GM19351 (cell line): ENCODE measurements at regions not wholly inside any gene's neighbourhood (a gene's known extent, or its start where the extent isn't known, plus 50 kb on each side); places are given as distances from the start of the nearest gene placed in this dataset.
"Not testable (repeated sequence)": the region's sequence is repeated elsewhere in the genome, so short reads cannot be mapped to it uniquely, and the experiment has no call there.

Experiments
- ATAC-seq: cut with Tn5 transposase; IDR thresholded peaks from one replicate; pipeline ENCODE4 v1.9.1; 2021; ENCODE audit warnings: mild to moderate bottlenecking, moderate library complexity; ENCODE audit not compliant: unreplicated experiment

DNA sequence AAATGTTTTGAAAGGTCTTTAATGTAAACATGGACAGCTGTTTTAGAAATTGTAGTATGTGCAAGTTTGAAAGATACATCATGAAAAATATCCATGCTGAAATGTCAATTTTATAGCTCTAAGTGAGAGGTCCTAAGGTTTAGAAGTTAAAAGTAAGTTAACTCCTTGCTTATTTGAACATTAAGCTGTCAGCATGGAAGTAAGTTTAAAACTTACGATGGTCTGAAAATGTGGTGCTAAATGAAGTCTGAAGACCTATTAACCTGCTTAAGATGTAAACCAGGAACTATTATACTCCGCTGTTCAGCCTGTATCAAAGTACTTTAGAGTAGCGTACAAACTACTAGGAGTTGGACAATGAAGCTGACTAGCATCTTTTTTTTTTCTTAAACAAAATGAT is 1082.4 kb downstream of the TMTC2 start:
- no peak for ATAC-seq

DNA sequence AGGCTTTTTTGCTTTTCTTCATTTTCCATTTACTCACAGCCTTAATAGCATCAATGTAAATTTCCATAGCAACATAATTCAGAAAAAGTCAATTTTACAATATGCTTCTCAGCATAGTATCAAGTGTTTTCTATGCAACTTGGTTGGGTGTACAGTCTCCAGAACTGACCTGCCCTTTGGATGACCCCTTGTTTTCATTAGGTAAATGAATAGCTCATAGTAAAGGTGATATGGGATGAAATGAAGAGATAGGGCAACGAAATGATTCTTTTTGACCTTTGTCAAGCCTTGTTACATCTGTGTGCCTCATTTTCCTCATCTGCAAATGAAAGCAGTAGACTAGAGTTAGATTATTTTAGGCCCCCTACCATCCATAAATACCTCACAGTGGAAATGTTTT is 1081.0 kb downstream of the TMTC2 start:
- ATAC-seq = no peak

DNA sequence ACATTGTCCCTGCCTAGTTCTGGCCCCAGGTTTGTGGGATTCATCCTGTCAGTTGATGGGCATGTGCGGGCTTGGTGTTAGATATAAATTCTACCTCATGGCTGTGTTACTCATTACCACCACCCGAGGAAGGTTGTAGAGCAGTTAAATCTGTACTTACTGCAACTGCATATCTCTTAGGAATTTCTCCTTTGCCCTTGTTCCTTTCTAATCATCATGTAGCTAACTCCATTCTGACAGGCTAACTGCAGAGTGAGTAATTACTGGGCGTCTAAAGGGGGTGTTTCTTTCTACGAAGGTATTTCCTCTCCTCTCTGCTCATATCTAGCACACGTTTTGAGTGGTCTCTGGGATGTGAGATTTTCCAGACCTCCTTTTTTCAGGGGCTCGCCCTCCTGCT is 1076.7 kb downstream of the TMTC2 start:
- ATAC-seq = no peak

DNA sequence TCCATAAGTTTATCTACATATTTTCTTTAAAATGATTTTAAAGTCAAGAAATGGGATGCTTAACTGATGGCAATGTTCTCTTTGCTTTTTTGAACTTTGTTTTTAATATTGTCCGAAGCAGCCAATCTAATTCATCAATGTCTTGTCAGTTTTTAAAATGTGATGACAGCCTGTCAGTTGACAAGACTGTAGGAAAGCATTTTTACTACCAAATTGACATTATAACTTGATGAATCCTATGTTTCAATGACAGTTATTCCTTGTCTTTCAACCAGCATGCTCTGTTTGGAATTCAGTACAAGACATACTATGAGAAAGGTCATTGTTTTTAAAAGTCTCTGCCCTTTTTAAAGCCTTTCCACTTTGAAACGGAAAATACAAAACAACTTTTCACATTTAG is 1073.2 kb downstream of the TMTC2 start:
- ATAC-seq = no peak

DNA sequence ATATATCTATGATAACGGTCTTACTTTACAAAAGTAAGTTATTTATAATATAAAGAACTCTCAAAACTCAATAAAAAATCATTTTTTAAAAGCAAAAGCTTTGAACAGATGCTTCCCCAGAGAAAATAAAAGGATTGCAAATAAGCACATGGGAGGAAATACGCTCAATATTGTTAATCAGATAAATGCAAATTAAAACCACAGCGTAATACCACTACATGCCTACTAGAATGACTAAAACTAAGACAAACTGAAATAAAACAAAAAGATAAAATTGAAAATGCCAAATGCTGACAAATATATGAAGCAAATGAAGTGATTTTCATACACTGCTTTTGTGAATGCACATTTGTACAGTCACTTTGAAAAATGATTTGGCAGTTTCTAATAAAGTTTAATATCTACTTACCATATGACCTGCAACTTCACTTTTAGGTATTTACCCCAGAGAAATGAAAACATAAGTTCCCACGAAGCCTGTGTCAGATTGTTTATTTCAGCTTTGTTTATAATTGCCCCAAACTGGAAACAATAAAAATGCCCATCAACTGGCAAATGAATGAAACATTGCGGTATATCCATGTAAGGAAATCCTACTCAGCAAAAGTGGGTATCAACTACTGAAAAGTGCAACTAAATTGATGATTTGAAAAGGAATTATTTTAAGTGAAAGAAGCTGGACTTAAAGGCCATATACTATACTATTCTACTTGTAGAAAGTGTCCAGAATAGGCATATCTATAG is 1072.4 kb downstream of the TMTC2 start:
- ATAC-seq = no peak

DNA sequence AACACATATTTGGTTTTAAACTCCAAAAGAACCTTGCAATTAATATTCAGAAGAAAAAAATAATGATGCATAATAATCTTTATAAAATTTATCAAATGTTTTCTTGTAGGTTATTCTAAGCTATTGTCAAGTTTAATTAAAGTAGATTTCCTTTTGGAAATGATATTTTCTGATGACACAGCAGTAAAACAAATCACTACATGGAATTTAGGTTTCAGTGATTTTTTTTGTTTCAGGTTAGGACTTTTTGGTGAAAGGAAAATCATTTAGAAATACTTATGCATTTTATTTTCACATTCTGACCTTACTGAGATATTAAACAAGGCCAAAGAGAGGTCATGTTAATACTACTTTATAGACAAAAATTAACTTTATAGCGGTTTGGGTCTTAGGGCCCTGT is 1067.2 kb downstream of the TMTC2 start:
- no peak for ATAC-seq

DNA sequence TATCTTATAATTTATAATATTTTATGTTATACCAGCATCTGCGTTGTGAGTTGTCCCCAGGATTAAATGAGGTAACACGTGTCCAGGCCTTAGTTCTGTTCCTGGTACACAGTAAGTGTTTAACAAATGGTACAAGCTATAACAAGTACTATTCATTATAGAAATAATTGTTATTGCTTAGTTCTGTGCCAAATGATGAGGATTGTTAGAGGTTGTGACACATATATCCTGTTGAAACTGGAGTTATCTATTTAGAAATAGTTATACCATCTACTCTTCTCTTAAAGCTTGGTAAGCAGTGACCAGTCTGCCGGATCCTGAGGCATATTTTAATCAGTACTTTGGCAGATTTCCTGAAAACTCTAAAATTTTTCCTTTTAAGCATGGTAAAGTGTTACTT is 1066.5 kb downstream of the TMTC2 start:
- ATAC-seq = no peak

DNA sequence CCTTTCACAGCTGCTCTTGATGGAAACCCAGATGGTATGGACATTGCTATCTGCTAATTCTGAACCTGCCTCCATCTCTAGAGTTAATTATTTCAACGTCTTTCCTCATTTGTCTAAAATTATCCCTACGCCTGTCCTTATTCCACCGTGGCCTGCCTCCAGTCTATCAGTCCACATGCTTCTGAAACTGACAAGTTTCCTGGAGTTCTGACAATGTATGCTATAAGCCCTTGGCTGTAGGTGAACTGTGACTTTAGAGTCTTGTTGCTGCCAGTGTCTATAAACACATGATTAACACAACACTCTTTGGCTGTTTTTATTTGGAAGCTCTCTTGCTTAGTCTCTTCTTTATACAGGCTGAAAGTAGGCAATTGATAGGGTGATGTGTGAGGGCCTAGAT is 1052.9 kb downstream of the TMTC2 start:
- no peak for ATAC-seq

DNA sequence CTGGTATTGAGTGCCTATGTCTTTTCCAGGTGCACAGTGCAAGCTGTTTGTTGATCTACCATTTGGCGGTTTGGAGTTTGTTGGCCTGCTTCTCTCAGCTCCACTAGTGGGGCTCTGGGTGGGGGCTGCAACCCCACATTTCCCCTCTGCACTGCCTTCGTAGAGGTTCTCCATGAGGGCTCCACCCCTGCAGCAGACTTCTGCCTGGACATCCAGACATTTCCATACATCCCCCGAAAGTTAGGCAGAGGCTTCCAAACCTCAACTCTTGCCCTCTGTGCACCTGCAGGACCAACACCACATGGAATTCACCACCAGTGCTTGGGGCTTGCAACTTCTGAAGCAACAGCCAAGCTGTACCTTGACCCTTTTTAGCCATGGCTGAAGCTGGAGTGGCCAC is 1024.1 kb downstream of the TMTC2 start:
- no peak for ATAC-seq

DNA sequence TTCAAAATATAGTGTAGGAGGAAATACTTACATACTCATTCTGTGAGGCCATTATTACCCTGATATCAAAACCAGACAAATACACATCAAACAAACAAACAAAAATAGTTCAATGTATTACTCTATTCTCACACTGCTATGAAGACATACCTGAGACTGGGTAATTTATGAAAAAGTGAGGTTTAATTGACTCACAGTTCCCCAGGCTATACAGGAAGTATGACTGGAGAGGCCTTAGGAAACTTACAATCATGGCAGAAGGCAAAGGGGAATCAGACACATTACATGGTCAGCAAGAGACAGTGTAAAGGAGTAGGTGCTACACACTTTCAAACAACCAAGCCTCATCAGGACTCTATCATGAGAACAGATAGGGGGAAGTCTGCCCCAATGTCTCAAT is 1023.2 kb downstream of the TMTC2 start:
- no peak for ATAC-seq

DNA sequence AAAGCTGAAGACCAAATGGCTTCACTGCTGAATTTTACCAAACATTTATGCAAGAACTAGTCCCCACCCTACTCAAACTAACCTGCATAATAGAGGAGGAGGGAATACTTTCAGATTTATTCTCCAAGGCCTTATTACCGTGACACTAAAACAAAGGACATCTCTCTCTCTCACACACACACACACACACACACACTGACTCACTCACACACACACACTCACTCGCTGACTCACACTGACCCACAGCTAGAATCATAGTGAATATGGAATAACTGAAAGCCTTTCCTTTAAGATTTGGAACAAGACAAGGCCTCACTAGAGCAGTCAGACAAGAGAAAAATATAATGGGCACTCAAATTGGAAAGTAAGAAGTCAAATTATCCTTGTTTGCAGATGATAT is 1014.1 kb downstream of the TMTC2 start:
- no peak for ATAC-seq

DNA sequence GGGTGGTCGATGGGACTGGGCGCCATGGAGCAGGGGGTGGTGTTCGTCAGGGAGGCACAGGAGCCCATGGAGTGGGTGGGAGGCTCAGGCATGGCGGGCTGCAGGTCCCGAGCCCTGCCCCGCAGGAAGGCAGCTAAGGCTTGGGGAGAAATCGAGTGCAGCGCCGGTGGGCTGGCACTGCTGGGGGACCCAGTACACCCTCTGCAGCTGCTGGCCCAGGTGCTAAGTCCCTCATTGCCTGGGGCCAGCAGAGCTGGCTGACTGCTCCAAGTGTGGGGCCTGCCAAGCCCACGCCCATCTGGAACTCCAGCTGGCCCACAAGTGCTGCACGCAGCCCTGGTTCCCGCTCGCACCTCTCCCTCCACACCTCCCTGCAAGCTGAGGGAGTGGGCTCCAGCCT is 1009.6 kb downstream of the TMTC2 start:
- ATAC-seq = not testable (repeated sequence)

DNA sequence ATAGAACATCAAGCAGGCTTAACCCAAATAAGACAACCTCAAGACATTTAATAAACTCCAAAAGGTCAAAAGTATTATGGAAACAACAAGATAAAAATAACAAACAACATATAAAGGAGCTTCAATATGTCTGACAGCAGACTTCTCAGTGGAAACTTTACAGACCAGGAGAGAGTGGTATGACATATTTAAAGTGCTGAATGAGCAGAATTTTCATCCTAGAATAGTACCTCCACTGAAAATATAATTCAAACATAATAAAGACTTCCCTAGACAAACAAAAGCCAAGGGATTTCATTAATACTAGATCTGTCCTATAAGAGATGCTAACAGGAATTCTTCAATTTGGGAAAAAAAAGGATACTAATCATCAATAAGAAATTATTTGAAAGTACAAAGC is 1005.0 kb downstream of the TMTC2 start:
- ATAC-seq = no peak

DNA sequence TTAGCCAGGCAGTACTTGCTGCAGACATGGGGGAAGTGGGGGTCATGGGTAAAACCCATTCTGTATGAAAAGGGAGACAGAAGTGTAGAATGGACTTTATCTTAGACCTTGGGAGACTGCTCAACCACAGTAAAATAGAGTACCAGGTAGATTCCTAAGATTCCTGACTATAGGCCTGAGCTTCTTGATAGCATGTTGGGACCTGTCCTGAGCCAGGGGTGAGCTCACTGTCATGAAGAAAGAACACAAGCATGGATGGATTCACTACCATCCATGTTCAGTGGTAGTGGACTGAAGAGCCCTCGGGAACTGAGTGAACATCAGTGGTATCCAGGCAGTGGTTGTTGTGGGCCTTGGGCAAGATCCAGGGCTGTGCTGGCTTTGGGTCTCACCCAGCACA is 1003.8 kb downstream of the TMTC2 start:
- no peak for ATAC-seq

DNA sequence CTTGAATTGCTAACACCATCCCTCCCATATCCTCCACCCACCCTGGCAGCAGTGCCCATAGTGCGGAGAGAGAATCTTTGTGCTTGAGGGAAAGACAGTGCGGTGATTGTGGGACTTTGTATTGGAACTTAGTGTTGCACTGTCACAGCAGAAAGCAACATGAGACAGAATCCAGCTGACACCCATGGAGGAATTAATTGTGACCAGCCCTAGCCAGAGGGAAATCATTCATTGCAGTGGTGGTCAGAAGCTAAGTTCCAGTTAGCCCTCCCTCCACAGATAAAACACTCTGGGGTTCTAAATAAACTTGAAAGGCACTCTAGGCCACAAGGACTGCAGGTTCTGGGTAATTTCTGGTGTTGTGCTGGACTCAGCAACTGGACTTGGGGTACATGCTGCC is 1002.6 kb downstream of the TMTC2 start:
- ATAC-seq = no peak

DNA sequence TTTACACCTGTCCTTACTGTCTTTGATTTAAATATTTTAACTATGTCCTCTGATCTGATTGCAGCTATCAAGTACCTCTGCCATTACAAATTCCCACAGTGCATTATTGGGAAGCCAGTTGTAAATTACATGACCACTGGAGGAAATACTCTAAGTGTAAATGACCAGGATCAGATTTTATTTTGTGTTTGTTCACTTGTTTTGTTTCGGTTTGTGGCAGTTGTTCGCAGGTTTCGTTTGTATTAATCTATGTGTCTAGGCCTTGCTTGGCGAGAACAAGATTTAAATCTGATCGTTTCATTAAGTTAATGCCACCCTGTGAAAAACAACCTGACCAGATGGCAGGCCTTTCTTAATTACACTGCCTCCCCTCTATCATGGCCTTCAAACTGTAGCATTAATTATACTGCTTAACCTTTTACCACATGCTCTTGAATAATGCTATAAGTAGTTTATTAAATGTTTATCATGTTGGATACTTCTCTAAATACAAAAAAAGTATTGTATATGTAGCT is 990.1 kb downstream of the TMTC2 start:
- ATAC-seq = no peak

DNA sequence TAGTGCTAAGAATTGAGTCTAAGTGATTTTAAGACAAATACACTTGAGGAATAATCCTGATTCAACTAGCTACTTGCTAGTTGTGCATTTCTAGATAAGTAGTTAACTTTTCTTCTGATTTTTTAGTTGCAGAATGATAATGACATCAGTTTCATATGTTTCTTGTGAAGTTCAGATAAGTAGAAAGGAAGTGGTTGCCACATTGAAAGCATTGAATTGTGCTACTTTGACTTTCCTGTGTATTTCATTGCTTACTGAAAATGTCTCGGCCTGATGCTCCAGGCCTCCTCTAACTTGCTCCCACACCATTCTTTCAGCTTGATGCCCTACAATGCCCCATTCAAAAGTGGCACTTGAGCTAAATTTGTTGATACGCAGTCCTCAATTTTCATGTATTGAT is 980.0 kb downstream of the TMTC2 start:
- no peak for ATAC-seq

DNA sequence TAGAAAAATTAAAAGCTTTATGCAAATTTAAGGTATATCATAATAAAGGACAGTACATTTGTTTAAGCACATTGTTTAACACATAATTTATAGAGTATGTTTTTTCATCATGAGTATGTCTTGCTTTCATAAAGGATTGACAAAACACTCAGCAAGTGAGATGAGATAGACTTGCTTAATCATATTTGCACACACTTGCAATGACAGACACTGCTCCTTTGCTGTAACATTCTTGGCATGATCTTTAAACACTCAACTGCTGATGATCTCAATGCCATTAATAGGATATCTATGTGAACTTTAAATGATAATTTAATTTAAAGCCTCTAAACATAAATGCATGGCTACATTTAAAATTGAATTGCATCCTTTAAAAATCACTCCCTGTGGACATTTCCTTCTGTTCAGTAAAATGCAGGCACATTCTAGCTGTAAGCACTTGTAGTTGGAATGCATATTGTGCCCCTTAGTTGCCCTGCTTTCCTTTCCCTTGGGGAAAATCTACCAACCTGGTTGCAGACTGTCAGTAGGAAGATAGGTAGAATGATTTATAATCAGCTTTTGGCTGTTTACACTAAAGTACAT is 979.0 kb downstream of the TMTC2 start:
- ATAC-seq = no peak

DNA sequence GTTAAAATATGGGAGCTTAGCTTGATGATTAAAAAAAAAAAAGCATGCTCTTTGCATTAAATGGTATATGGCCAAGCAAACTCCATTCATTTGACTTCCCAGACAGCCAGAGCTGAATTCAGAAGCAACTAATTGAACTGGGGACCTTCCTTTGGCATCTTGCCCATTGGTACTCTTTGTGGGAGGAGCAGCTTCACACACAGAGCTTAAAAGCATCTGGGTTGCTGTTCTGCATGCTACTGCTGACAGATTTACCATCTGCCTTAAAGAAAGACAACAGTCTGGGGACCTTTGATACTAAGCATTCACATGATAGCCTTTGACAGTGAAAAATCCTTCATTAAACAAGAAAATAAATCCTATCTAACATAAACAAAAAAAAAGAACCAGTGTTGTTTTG is 977.9 kb downstream of the TMTC2 start:
- ATAC-seq = no peak

DNA sequence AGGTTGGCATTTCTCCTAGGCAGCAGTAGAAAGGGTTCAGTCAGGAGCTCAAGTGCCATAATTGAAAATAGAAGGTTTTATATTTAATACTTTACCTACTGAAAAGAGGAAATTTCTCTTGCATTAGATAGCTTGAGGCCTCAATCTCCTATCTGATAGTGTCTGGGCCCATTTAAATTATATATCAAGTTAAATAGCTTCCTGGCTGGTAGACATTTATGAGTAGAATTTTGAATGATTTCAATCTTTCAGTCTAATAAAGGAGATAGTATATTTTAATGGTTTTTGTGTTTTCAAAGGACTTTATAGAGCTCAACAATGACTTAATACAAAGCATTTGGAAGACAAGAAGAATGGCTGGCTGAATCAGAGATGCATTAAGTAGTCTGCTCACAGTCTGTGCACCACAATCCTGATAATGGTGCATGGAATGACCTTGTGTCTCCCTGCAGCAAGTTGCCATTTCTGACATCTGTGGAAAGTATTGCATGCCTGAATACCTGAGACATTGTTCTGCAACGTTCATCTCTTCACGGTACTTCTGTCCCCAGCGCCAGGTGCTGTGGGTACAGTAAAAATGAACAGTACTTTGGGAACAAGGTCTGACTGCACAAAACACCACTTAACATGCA is 974.1 kb downstream of the TMTC2 start:
- no peak for ATAC-seq

DNA sequence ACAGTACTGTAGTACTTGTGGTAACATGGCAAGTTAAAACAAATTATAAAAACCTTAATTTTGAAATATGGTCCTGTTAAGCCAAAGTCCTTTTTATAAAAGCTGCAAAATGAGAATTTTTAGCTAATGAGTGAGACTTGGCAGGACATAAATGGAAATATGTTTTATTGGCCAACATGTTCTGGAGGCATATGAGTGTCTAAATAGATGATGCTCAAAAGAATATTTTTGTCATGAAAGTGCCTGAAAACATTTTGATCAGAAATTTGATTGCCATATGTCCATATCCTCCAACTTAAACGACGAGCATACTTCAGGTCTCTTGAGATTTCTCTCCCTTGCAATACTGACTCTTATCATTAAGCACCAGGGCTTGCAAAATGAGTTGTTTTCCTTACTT is 972.6 kb downstream of the TMTC2 start:
- ATAC-seq = no peak

DNA sequence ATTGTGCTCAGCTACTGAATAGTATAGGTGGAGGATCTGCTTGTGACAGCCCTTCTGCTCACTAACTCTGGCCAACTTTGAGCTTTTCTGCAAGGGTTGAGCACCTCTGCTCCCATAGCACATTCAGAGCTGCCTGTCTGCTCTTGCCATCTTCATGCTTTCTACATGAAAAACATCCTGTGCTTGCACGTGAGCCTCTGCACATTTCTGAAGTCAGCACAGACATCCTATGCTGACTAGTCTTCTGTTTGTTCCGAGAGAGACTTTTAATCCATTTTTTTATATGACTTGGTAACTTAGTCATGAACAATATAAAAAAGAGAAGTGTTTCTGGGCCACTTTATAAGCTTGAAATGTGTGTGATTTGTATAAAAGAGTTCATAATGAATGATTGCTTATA is 969.3 kb downstream of the TMTC2 start:
- no peak for ATAC-seq
